Endodermal cell (in vitro differentiated cells): ENCODE measurements at regions not wholly inside any gene's neighbourhood (a gene's known extent, or its start where the extent isn't known, plus 50 kb on each side); places are given as distances from the start of the nearest gene placed in this dataset.
A peak's percentile ranks its signal among the peaks of the same experiment; 100 is the strongest.

Experiments
- DNase-seq: peaks from one replicate; pipeline ENCODE4 v3.0.0-alpha.2; 2017
- H3K27ac ChIP-seq: 2 replicates; pipeline ENCODE4 v1.5.1; 2013; ENCODE audit warnings: mild to moderate bottlenecking, low read depth, low read length, moderate library complexity
- H3K27me3 ChIP-seq: 2 replicates; pipeline ENCODE4 v1.6.1; 2013; ENCODE audit warnings: mild to moderate bottlenecking, low read length, moderate library complexity; ENCODE audit not compliant: insufficient read depth, control insufficient read depth, poor library complexity, severe bottlenecking
- H3K36me3 ChIP-seq: 2 replicates; pipeline ENCODE4 v1.7.0; 2013; ENCODE audit warnings: mild to moderate bottlenecking, low read length, moderate library complexity; ENCODE audit not compliant: control insufficient read depth, insufficient read depth
- H3K4me1 ChIP-seq: one replicate; pipeline ENCODE4 v1.7.0; 2013; ENCODE audit warnings: low read length; ENCODE audit not compliant: control insufficient read depth, insufficient read depth
- H3K4me3 ChIP-seq: 2 replicates; pipeline ENCODE4 v1.5.1; 2013; ENCODE audit warnings: mild to moderate bottlenecking, low read length, moderate library complexity
- H3K9ac ChIP-seq: 2 replicates; pipeline ENCODE4 v1.6.1; 2013; ENCODE audit warnings: mild to moderate bottlenecking, low read length, moderate library complexity; ENCODE audit not compliant: poor library complexity, severe bottlenecking; ENCODE audit errors: extremely low read depth
- H3K9me3 ChIP-seq: 2 replicates; pipeline ENCODE4 v1.6.1; 2013; ENCODE audit warnings: mild to moderate bottlenecking, low read length, moderate library complexity; ENCODE audit not compliant: control insufficient read depth
- H3K27ac Mint-ChIP-seq: 2 replicates; pipeline ENCODE4 v1.8.0; 2020; ENCODE audit warnings: mixed read lengths
- H3K27me3 Mint-ChIP-seq: 2 replicates; pipeline ENCODE4 v1.8.0; 2021; ENCODE audit warnings: mild to moderate bottlenecking, mixed read lengths; ENCODE audit not compliant: insufficient read depth
- H3K36me3 Mint-ChIP-seq: 2 replicates; pipeline ENCODE4 v1.8.0; 2020; ENCODE audit warnings: low read depth, mixed read lengths
- H3K4me1 Mint-ChIP-seq: 2 replicates; pipeline ENCODE4 v1.8.0; 2020; ENCODE audit warnings: mixed read lengths
- H3K4me3 Mint-ChIP-seq: 2 replicates; pipeline ENCODE4 v1.8.0; 2020; ENCODE audit warnings: mild to moderate bottlenecking, moderate library complexity, mixed read lengths
- H3K9me3 Mint-ChIP-seq: 2 replicates; pipeline ENCODE4 v1.8.0; 2020; ENCODE audit warnings: mild to moderate bottlenecking, mixed read lengths
- WGBS, 2 experiments: methylation state at CpG; one replicate each; pipeline versions ENCODE4 v1.1.5 to v1.1.7; 2013; ENCODE audit warnings: missing lambda C conversion rate in 2 of 2, mixed read lengths in 1 of 2; ENCODE audit not compliant: insufficient coverage in 1 of 2, insufficient read length in 1 of 2; 5-methylcytosine and 5-hydroxymethylcytosine counted together
- TF ChIP-seq, protein P1 (sequence below): fragments of 200-600 bp; sonication (generic); conservative IDR thresholded peaks from 2 replicates; pipeline ENCODE4 v1.5.0; 2021; ENCODE audit warnings: antibody characterized with exemption, mild to moderate bottlenecking

DNA sequence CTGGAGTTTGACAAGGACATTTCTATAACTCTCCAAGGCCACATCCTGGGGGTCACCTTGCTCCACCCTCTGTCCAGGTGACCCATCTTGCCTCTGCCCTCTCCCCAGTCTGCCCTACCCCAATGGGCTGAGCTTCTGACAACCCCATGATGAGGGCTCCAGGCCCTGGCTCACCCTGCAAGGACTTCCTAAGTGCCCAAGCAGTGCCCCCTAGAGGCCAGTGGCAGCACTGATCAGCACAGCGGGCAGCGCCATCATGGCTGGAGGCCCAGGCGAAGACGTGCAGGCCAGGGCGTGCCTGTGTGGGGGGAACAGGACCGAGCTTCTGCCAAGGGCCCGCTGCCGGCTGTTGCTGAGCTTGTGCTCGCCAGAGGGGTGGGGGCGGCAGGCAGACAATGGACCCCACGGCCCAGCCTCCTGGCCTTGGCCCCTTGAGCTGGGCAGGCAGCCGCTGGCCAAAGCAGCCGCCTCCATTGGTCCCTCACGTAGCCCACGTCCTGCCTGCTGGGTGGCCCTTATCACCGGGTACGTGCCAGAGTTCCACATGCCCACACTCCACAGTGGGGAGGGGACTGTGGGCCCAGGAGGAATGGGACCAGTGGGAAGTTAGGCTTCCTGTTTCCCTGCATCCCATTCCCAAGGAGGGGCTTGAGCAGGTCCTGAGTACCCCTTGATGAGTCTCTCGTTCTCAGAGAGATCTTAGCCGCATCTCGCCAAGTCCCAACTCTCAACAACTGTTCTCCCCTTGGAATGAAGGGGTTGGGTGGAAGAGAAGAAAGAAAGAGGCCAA lies 64.3 kb downstream of the MRPL14 start:
- Histone ChIP-seq H3K9ac (no peak overlapping the region), H3K4me1 (peaks cover 14% of the 10 kb centered on the region), H3K9me3 (peaks cover 8% of the 10 kb centered on the region), H3K36me3 (no peaks in the 10 kb centered on the region), H3K4me3 (no peak overlapping the region), H3K27me3 (no peaks in the 10 kb centered on the region), H3K27ac (no peak overlapping the region)
- 94 to 95% methylated on average over 11 to 20 of the region's 20 CpGs for WGBS, 2 experiments
- H3K9me3 Mint-ChIP-seq, result peaks cover 11% of the 10 kb centered on the region
- H3K4me3 Mint-ChIP-seq, result no peak overlapping the region
- DNase-seq, result peak; percentile 95
- no peak overlapping the region for H3K27ac Mint-ChIP-seq
- no peaks in the 10 kb centered on the region for H3K36me3 Mint-ChIP-seq
- peaks cover 1% of the 10 kb centered on the region for H3K27me3 Mint-ChIP-seq
- H3K4me1 Mint-ChIP-seq, result peaks cover 20% of the 10 kb centered on the region
- TF ChIP-seq, protein P1, sequence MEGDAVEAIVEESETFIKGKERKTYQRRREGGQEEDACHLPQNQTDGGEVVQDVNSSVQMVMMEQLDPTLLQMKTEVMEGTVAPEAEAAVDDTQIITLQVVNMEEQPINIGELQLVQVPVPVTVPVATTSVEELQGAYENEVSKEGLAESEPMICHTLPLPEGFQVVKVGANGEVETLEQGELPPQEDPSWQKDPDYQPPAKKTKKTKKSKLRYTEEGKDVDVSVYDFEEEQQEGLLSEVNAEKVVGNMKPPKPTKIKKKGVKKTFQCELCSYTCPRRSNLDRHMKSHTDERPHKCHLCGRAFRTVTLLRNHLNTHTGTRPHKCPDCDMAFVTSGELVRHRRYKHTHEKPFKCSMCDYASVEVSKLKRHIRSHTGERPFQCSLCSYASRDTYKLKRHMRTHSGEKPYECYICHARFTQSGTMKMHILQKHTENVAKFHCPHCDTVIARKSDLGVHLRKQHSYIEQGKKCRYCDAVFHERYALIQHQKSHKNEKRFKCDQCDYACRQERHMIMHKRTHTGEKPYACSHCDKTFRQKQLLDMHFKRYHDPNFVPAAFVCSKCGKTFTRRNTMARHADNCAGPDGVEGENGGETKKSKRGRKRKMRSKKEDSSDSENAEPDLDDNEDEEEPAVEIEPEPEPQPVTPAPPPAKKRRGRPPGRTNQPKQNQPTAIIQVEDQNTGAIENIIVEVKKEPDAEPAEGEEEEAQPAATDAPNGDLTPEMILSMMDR, result peak; percentile 90

DNA sequence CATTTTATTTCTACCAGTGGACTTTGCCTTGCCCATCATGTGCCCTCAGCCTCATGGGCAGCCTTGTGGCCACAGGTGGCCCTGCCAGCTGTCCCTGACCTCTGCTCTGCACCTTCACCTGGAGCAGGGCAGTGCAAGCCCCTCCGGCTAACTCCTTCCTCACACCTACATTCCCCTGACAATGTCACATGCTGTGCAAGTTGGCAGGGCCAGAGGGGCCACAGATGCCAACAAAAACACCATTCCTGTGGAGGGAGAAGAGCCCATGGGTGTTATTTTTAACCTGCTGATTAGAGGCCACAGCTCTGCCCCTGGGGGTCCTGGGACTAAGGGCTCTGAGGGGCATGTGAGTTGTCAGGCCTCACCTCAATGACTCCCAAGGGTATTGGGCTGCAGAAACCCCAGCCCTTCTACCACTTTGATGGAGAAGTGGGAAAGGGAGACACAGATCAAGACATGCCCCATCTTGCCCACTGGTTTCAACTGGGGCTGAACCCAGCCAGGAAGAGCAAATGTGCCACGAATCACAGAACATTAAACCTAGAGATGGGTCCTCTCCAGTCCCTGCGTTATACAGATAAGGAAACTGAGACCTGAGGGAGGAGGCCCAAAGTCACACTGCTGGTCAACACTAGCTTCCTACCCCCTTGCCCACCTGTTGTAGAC lies 65.0 kb downstream of the MRPL14 start:
- H3K9me3 ChIP-seq, result peaks cover 8% of the 10 kb centered on the region
- Mint-ChIP-seq H3K4me1 (peaks cover 13% of the 10 kb centered on the region), H3K36me3 (no peaks in the 10 kb centered on the region), H3K27me3 (peaks cover 1% of the 10 kb centered on the region), H3K9me3 (peaks cover 11% of the 10 kb centered on the region), H3K4me3 (no peak overlapping the region), H3K27ac (no peak overlapping the region)
- H3K36me3 ChIP-seq, result no peaks in the 10 kb centered on the region
- no peak overlapping the region for H3K27ac ChIP-seq
- DNase-seq, result no peak
- no peaks in the 10 kb centered on the region for H3K27me3 ChIP-seq
- TF ChIP-seq, protein P1, result no peak
- H3K4me1 ChIP-seq, result peaks cover 7% of the 10 kb centered on the region
- no peak overlapping the region for H3K9ac ChIP-seq
- no peak overlapping the region for H3K4me3 ChIP-seq
- 88 to 94% methylated on average over 2 to 3 of the region's 3 CpGs for WGBS, 2 experiments

GRCh38 chr6:44061375-44062104 lies 65.7 kb downstream of the MRPL14 start:
- H3K27ac ChIP-seq, result no peak overlapping the region
- peaks cover 8% of the 10 kb centered on the region for H3K9me3 ChIP-seq
- 89 to 97% methylated on average over 5 of the region's 5 CpGs for WGBS, 2 experiments
- H3K9ac ChIP-seq, result no peak overlapping the region
- TF ChIP-seq, protein P1, result no peak
- H3K27ac Mint-ChIP-seq, result no peak overlapping the region
- DNase-seq, result no peak
- H3K36me3 Mint-ChIP-seq, result no peaks in the 10 kb centered on the region
- no peak overlapping the region for H3K4me3 Mint-ChIP-seq
- no peaks in the 10 kb centered on the region for H3K27me3 ChIP-seq
- peaks cover 6% of the 10 kb centered on the region for H3K4me1 ChIP-seq
- peaks cover 11% of the 10 kb centered on the region for H3K9me3 Mint-ChIP-seq
- H3K4me1 Mint-ChIP-seq, result peaks cover 13% of the 10 kb centered on the region
- H3K4me3 ChIP-seq, result no peak overlapping the region
- no peaks in the 10 kb centered on the region for H3K36me3 ChIP-seq
- peaks cover 1% of the 10 kb centered on the region for H3K27me3 Mint-ChIP-seq
